HL-60 (cell line): ENCODE measurements at regions not wholly inside any gene's neighbourhood (a gene's known extent, or its start where the extent isn't known, plus 50 kb on each side); places are given as distances from the start of the nearest gene placed in this dataset.

Experiments used
- CTCF ChIP-seq: IDR thresholded peaks from one replicate; pipeline ENCODE4 v1.5.1; 2011; ENCODE audit warnings: low read length, control low read depth, inconsistent platforms; ENCODE audit not compliant: insufficient read depth
- POLR2AphosphoS5 ChIP-seq: IDR thresholded peaks from 2 replicates; pipeline ENCODE4 v1.6.1; 2012; ENCODE audit warnings: low read depth
- REST ChIP-seq: IDR thresholded peaks from 2 replicates; pipeline ENCODE4 v1.6.1; 2012; ENCODE audit warnings: low read depth; ENCODE audit not compliant: insufficient replicate concordance

- TF ChIP-seq POLR2AphosphoS5 (no peak), REST (no peak), CTCF (no peak)
These were observed 257.6 kb upstream of the POU5F2 start for GRCh38 chr5:93998951-93999455.
